DOHH2 (cell line): ENCODE measurements at regions not wholly inside any gene's neighbourhood (a gene's known extent, or its start where the extent isn't known, plus 50 kb on each side); places are given as distances from the start of the nearest gene placed in this dataset.

ENCODE experiments used
- EZH2phosphoT487 ChIP-seq: fragments of 200-600 bp; sonication (generic); IDR thresholded peaks from 2 replicates; pipeline ENCODE4 v1.6.1; 2017; ENCODE audit warnings: borderline replicate concordance, mild to moderate bottlenecking, antibody characterized with exemption, low read length, moderate library complexity, mixed read lengths
- TF ChIP-seq, protein P1 (sequence below): fragments of 200-600 bp; sonication (generic); IDR thresholded peaks from one replicate; pipeline ENCODE4 v1.5.1; 2014; ENCODE audit warnings: antibody characterized with exemption, mild to moderate bottlenecking, low read depth, low read length; ENCODE audit not compliant: poor library complexity, severe bottlenecking

DNA sequence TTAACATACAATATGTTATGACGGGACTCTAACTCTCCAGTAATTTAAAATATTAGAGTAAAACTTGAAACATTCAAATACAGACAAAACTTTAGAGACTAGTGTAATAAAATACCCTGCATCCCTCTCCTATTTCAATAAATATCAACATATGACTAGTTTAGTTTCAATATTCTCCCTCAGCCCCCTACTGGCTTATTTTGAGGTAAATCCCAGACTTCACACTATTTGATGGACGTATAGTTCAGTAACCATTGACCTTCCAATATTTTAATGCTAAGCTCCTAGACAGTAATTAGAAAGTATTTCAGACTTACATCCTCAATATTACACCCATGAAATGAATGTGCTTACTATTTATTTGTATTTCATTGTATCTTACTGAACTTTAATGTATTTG, 180.7 kb upstream of the STARD13 start:
- TF ChIP-seq, protein P1, sequence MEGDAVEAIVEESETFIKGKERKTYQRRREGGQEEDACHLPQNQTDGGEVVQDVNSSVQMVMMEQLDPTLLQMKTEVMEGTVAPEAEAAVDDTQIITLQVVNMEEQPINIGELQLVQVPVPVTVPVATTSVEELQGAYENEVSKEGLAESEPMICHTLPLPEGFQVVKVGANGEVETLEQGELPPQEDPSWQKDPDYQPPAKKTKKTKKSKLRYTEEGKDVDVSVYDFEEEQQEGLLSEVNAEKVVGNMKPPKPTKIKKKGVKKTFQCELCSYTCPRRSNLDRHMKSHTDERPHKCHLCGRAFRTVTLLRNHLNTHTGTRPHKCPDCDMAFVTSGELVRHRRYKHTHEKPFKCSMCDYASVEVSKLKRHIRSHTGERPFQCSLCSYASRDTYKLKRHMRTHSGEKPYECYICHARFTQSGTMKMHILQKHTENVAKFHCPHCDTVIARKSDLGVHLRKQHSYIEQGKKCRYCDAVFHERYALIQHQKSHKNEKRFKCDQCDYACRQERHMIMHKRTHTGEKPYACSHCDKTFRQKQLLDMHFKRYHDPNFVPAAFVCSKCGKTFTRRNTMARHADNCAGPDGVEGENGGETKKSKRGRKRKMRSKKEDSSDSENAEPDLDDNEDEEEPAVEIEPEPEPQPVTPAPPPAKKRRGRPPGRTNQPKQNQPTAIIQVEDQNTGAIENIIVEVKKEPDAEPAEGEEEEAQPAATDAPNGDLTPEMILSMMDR = no peak
- no peak for TF ChIP-seq EZH2phosphoT487
